ENCODE measurements at regions not wholly inside any gene's neighbourhood (a gene's known extent, or its start where the extent isn't known, plus 50 kb on each side); places are given as distances from the start of the nearest gene placed in this dataset.

- peak; percentile 26 for TF ChIP-seq CTCF (IDR thresholded peaks at IDR 0.05; ENCODE audit: low read length)
- no peak for TF ChIP-seq EZH2 (optimal IDR thresholded peaks at IDR 0.05; ENCODE audit: low read depth, low read length)
- no peak for TF ChIP-seq EZH2phosphoT487 (IDR thresholded peaks at IDR 0.05; ENCODE audit: low read length)
Measured at GRCh38 chr6:134626589-134626988, 308.7 kb upstream of the SGK1 start.
